ENCODE measurements at regions not wholly inside any gene's neighbourhood (a gene's known extent, or its start where the extent isn't known, plus 50 kb on each side); places are given as distances from the start of the nearest gene placed in this dataset.

DNA sequence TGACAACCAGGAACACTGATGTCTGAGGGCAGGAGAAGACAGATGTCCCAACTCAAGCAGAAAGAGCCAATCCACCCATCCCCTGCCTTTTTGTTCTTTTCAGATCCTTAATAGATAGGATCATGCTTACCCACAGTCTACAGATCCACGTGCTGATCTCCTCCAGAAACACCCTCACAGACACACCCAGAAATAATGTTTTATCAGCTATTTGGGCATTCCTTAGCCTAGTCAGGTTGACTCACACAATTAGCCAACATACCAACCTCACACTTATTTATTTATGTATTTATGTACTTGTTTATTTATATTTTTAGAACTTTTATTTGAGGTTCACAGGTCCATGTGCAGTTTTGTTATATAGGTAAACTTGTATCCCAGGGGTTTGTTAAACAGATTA is 151.5 kb upstream of the IL12B start:
- no peak for TF ChIP-seq EZH2 (IDR thresholded peaks at IDR 0.05; ENCODE audit: insufficient read depth, poor library complexity, severe bottlenecking)
- no peak for TF ChIP-seq EZH2phosphoT487 (IDR thresholded peaks at IDR 0.05; ENCODE audit: insufficient read depth, low read depth)

Measured in GM23248 (cell line).